ENCODE measurements at regions not wholly inside any gene's neighbourhood (a gene's known extent, or its start where the extent isn't known, plus 50 kb on each side); places are given as distances from the start of the nearest gene placed in this dataset.

DNA sequence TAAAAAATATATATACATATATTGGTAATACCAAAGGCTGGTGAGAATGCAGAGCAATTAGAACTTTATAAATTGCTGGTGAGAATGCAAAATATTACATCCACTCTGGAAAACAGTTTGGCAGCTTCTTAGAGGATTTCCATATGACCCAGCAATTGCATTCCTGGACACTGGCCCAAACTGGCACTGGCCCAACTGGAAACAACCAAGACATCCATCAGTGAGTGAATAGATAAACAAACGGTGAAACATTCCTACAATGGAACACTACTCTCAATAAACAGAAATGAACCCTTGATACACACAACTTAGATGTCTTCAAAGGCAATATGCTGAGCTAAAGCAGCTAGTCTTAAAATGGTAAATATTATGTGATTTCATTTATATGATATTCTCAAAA is 524.2 kb downstream of the IQCM start:
- Histone ChIP-seq H3K36me3 (ENCODE audit: control insufficient read depth, insufficient read depth, low read length) (no peaks in the 10 kb centered on the region), H3K27me3 (replicated peaks; ENCODE audit: control insufficient read depth, insufficient read depth, low read length) (no peaks in the 10 kb centered on the region), H3K4me3 (replicated peaks; ENCODE audit: low read depth, low read length) (no peak overlapping the region)
- no peak for DNase-seq (ENCODE audit: extremely low read depth, insufficient read length)
- TF ChIP-seq CTCF (IDR thresholded peaks at IDR 0.05; ENCODE audit: insufficient read depth, low read length, poor library complexity, severe bottlenecking): no peak

- no peak for DNase-seq (ENCODE audit: extremely low read depth, insufficient read length)
These were observed 534.8 kb downstream of the IQCM start for GRCh38 chr4:149280806-149281205.

DNA sequence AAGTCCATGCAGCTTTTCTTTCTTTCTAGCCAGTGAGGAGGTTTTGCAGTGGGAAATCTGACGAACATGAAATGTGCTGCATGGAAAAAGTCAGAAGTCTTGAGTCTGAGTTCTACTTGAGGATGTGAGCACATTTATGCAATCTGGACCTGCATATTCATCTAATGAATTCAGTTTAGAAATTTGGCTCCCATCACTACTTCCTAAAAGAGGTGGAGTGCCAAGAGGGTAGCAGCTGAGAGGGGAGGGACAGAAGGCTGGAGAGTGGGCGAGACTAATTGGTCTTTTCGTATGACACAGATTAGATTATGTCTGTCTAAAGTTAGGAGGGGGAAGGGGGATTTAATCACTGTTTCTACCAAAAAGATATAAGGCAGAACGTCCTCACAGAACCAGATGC is 535.9 kb downstream of the IQCM start:
- Histone ChIP-seq H3K36me3 (ENCODE audit: control insufficient read depth, insufficient read depth, low read length) (no peaks in the 10 kb centered on the region), H3K27me3 (replicated peaks; ENCODE audit: control insufficient read depth, insufficient read depth, low read length) (no peaks in the 10 kb centered on the region), H3K4me3 (replicated peaks; ENCODE audit: low read depth, low read length) (no peak overlapping the region)
- no peak for TF ChIP-seq CTCF (IDR thresholded peaks at IDR 0.05; ENCODE audit: insufficient read depth, low read length, poor library complexity, severe bottlenecking)
- no peak for DNase-seq (ENCODE audit: extremely low read depth, insufficient read length)

More at GRCh38 chr4:149280806-149281205, 534.8 kb downstream of the IQCM start:
- Histone ChIP-seq H3K4me3 (replicated peaks; ENCODE audit: low read depth, low read length) (no peak overlapping the region), H3K27me3 (replicated peaks; ENCODE audit: control insufficient read depth, insufficient read depth, low read length) (no peaks in the 10 kb centered on the region), H3K36me3 (ENCODE audit: control insufficient read depth, insufficient read depth, low read length) (no peaks in the 10 kb centered on the region)
- no peak for TF ChIP-seq CTCF (IDR thresholded peaks at IDR 0.05; ENCODE audit: insufficient read depth, low read length, poor library complexity, severe bottlenecking)

GRCh38 chr4:149279331-149279730 is 536.3 kb downstream of the IQCM start:
- no peak for DNase-seq (ENCODE audit: extremely low read depth, insufficient read length)
- H3K36me3 ChIP-seq (ENCODE audit: control insufficient read depth, insufficient read depth, low read length): no peaks in the 10 kb centered on the region
- no peaks in the 10 kb centered on the region for H3K27me3 ChIP-seq (replicated peaks; ENCODE audit: control insufficient read depth, insufficient read depth, low read length)
- TF ChIP-seq CTCF (IDR thresholded peaks at IDR 0.05; ENCODE audit: insufficient read depth, low read length, poor library complexity, severe bottlenecking): no peak
- no peak overlapping the region for H3K4me3 ChIP-seq (replicated peaks; ENCODE audit: low read depth, low read length)

DNA sequence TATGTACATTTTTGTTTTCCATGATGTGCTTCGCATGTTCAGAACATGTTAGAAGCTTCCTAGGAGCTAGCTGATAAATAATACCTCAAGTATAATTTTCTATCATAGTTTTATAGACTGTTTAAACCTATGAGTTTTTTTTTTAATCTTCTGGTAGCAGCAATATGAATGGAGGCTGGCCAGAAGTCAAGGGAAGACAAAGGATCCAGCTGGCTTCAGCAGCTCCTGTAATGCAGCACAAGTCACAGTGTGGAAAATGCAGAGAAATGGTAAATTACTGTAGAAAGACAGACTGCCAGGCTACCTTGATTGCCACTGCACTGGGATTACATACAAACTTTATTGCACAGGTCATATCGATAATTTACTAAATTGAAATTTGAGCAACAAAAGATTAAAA is 537.9 kb downstream of the IQCM start:
- no peaks in the 10 kb centered on the region for H3K36me3 ChIP-seq (ENCODE audit: control insufficient read depth, insufficient read depth, low read length)
- no peak for TF ChIP-seq CTCF (IDR thresholded peaks at IDR 0.05; ENCODE audit: insufficient read depth, low read length, poor library complexity, severe bottlenecking)
- DNase-seq (ENCODE audit: extremely low read depth, insufficient read length): no peak
- H3K27me3 ChIP-seq (replicated peaks; ENCODE audit: control insufficient read depth, insufficient read depth, low read length): no peaks in the 10 kb centered on the region
- no peak overlapping the region for H3K4me3 ChIP-seq (replicated peaks; ENCODE audit: low read depth, low read length)

GRCh38 chr4:149269835-149270234 is 545.8 kb downstream of the IQCM start:
- TF ChIP-seq CTCF (IDR thresholded peaks at IDR 0.05; ENCODE audit: insufficient read depth, low read length, poor library complexity, severe bottlenecking): no peak
- Histone ChIP-seq H3K36me3 (ENCODE audit: control insufficient read depth, insufficient read depth, low read length) (no peaks in the 10 kb centered on the region), H3K4me3 (replicated peaks; ENCODE audit: low read depth, low read length) (no peak overlapping the region), H3K27me3 (replicated peaks; ENCODE audit: control insufficient read depth, insufficient read depth, low read length) (no peaks in the 10 kb centered on the region)
- DNase-seq (ENCODE audit: extremely low read depth, insufficient read length): no peak
